CD4-positive, alpha-beta memory T cell (primary cell): ENCODE measurements at regions not wholly inside any gene's neighbourhood (a gene's known extent, or its start where the extent isn't known, plus 50 kb on each side); places are given as distances from the start of the nearest gene placed in this dataset.

Experiments used
- CTCF ChIA-PET: fragments of 350-600 bp; sonication (Branson Sonifier 250); formaldehyde crosslinking; loops from one replicate; lab custom pipeline; 2021; ENCODE audit warnings: inconsistent platforms; ENCODE audit not compliant: partially characterized antibody; lab: Charles Lee
- POLR2A ChIA-PET: fragments of 350-600 bp; sonication (Branson Sonifier 250); formaldehyde crosslinking; loops from one replicate; lab custom pipeline; 2021; ENCODE audit not compliant: partially characterized antibody; lab: Charles Lee
- DNase-seq, 5 donors: peaks; one replicate each; pipeline versions ENCODE4 v3.0.0 to v3.0.0-alpha.2; 2020 to 2022; ENCODE audit warnings: mixed read lengths in 1 of 5
- H3K27ac ChIP-seq: one replicate; pipeline ENCODE4 v1.7.0; 2013; ENCODE audit warnings: low read depth, low read length
- H3K27me3 ChIP-seq: 2 replicates; pipeline ENCODE4 v1.7.0; 2013; ENCODE audit warnings: mild to moderate bottlenecking, low read length, moderate library complexity; ENCODE audit not compliant: insufficient read depth
- H3K36me3 ChIP-seq: 2 replicates; pipeline ENCODE4 v1.7.0; 2013; ENCODE audit warnings: mild to moderate bottlenecking, low read length, moderate library complexity; ENCODE audit not compliant: insufficient read depth
- H3K4me1 ChIP-seq: 2 replicates; pipeline ENCODE4 v1.7.0; 2013; ENCODE audit warnings: mild to moderate bottlenecking, low read length, moderate library complexity; ENCODE audit not compliant: insufficient read depth
- H3K4me3 ChIP-seq, 2 donors: one replicate each; pipeline ENCODE4 v1.7.0; 2013; ENCODE audit warnings: low read length in 2 of 2, mild to moderate bottlenecking in 1 of 2
- H3K9me3 ChIP-seq, 2 donors: one replicate each; pipeline ENCODE4 v1.7.0; 2013; ENCODE audit warnings: low read length in 2 of 2, control low read depth in 1 of 2; ENCODE audit not compliant: control insufficient read depth in 1 of 2
- H3K27ac Mint-ChIP-seq, 7 donors: one replicate each; pipeline ENCODE4 v1.8.0; 2020 to 2021; ENCODE audit warnings: mixed read lengths in 7 of 7, mild to moderate bottlenecking in 6 of 7, inconsistent platforms in 3 of 7, moderate library complexity in 3 of 7
- H3K27me3 Mint-ChIP-seq, 2 donors: one replicate each; pipeline ENCODE4 v1.8.0; 2020 to 2021; ENCODE audit warnings: mixed read lengths in 2 of 2
- H3K36me3 Mint-ChIP-seq, 2 donors: one replicate each; pipeline ENCODE4 v1.8.0; 2020 to 2021; ENCODE audit warnings: mixed read lengths in 2 of 2, inconsistent platforms in 1 of 2, mild to moderate bottlenecking in 1 of 2
- H3K4me1 Mint-ChIP-seq, 4 donors: one replicate each; pipeline ENCODE4 v1.8.0; 2020 to 2021; ENCODE audit warnings: mixed read lengths in 4 of 4, mild to moderate bottlenecking in 1 of 4
- H3K4me3 Mint-ChIP-seq, 8 donors: one replicate each; pipeline ENCODE4 v1.8.0; 2020 to 2021; ENCODE audit warnings: mixed read lengths in 8 of 8, mild to moderate bottlenecking in 7 of 8, moderate library complexity in 6 of 8, inconsistent platforms in 3 of 8
- H3K9me3 Mint-ChIP-seq, 8 donors: one replicate each; pipeline ENCODE4 v1.8.0; 2020 to 2021; ENCODE audit warnings: mixed read lengths in 8 of 8, mild to moderate bottlenecking in 5 of 8, inconsistent platforms in 3 of 8, moderate library complexity in 1 of 8
- intact Hi-C: fragments of 100-400 bp; cut with micrococcal nuclease; formaldehyde crosslinking; loops from one replicate; pipeline ENCODE4 v1.15.1; 2023

DNA sequence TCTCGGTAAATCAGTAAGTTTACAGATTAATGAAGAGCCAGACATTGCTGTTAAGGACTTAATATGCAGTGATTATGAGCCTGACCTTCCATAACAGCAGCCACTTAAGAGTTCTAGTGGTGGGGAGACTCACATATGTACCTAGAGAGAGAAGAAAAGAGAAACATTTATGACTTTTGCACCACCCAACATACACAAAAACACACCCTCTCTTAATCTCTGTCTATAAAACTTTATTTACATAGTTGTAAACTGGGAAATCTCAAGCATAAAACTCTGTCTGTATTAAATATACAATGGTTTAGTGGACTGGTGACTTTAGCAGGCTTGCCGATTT is 347.4 kb upstream of the ADGRL2 start:
- no peaks in the 10 kb centered on the region for H3K36me3 Mint-ChIP-seq
- no peaks in the 10 kb centered on the region for H3K27me3 Mint-ChIP-seq
- no peak for DNase-seq
- no peaks in the 10 kb centered on the region for H3K4me1 Mint-ChIP-seq
- H3K27ac Mint-ChIP-seq, result no peak overlapping the region
- Histone ChIP-seq H3K4me3 (no peak overlapping the region), H3K9me3 (peaks cover 0 to 3% of the 10 kb centered on the region in 2 donors), H3K27ac (no peak overlapping the region), H3K4me1 (no peaks in the 10 kb centered on the region), H3K36me3 (no peaks in the 10 kb centered on the region), H3K27me3 (no peaks in the 10 kb centered on the region)
- no peak overlapping the region for H3K4me3 Mint-ChIP-seq
- CTCF ChIA-PET, result no interaction called here
- POLR2A ChIA-PET, result no interaction called here
- H3K9me3 Mint-ChIP-seq, result peaks cover 0 to 6% (median 2%) of the 10 kb centered on the region in 8 donors
- intact Hi-C loops, result no loop called here

DNA sequence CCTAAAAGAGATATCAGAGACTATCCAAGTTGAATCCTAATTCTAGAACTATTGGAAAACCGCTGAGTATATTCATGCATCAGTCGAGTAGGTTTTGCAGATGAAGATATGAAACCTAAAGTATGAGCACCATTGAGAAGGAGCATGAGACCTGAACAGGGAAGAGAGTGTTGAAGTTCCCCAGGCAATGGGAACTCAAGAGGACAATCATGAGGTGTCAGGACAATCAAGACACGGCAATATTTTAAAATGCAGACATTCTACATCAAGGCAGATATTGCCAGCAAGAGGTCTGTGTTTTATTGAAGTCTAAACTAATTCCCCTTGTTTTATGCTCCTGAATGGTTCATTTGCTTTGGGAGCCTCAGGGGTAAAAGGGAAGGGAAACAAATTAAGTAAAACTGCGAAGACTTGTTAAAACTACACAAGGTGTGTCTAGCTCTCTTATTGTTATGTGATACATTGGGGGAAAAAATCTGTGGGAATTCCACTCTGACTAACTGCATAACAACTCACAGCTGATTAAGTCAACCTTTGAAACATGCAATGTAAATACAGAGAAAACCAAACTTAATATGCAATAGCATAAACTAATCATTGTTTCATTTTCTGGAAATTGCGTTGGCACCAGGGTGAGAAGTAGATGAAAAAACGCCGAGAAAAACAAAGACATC is 347.9 kb upstream of the ADGRL2 start:
- DNase-seq, result no peak
- CTCF ChIA-PET, result no interaction called here

DNA sequence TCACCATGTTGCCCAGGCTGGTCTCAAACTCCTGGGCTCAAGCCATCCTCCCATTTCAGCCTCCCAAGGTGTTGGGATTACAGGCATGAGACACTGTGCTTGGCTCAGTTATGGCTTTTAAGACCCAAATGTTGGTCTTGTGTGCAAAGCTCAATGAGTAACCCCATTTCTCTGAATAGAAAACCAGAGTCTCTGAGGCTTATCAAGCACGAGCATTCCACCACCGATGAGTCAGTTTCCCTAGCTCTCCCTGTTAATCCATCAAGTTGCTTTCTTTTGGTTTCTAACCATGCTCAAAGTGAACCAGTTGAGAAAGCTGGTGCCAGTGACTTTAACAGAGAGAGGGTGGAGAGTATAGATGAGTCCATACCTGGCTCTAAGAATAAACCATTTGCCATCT is 350.9 kb upstream of the ADGRL2 start:
- H3K4me1 Mint-ChIP-seq, result no peaks in the 10 kb centered on the region
- H3K27ac Mint-ChIP-seq, result no peak overlapping the region
- H3K27me3 Mint-ChIP-seq, result no peaks in the 10 kb centered on the region
- H3K36me3 Mint-ChIP-seq, result no peaks in the 10 kb centered on the region
- H3K9me3 Mint-ChIP-seq, result peaks cover 0 to 4% (median 1%) of the 10 kb centered on the region in 8 donors
- no peaks in the 10 kb centered on the region for H3K4me1 ChIP-seq
- ChIA-PET POLR2A (no interaction called here), CTCF (no interaction called here)
- no peaks in the 10 kb centered on the region for H3K27me3 ChIP-seq
- no peak overlapping the region for H3K27ac ChIP-seq
- no peak for DNase-seq
- intact Hi-C loops, result no loop called here
- no peak overlapping the region for H3K4me3 Mint-ChIP-seq
- H3K4me3 ChIP-seq, result no peak overlapping the region
- no peaks in the 10 kb centered on the region for H3K36me3 ChIP-seq
- peaks cover 0 to 3% of the 10 kb centered on the region in 2 donors for H3K9me3 ChIP-seq

More for the DNA sequence above, 347.9 kb upstream of the ADGRL2 start:
- no peak overlapping the region for H3K4me3 ChIP-seq
- H3K9me3 Mint-ChIP-seq, result peaks cover 0 to 6% (median 2%) of the 10 kb centered on the region in 8 donors
- no peaks in the 10 kb centered on the region for H3K27me3 Mint-ChIP-seq
- H3K36me3 ChIP-seq, result no peaks in the 10 kb centered on the region
- no peak overlapping the region for H3K27ac Mint-ChIP-seq
- H3K4me3 Mint-ChIP-seq, result no peak overlapping the region
- intact Hi-C loops, result no loop called here
- no peak overlapping the region for H3K27ac ChIP-seq
- H3K36me3 Mint-ChIP-seq, result no peaks in the 10 kb centered on the region
- H3K4me1 Mint-ChIP-seq, result no peaks in the 10 kb centered on the region
- no peaks in the 10 kb centered on the region for H3K4me1 ChIP-seq
- H3K9me3 ChIP-seq, result peaks cover 0 to 3% of the 10 kb centered on the region in 2 donors
- no peaks in the 10 kb centered on the region for H3K27me3 ChIP-seq
- POLR2A ChIA-PET, result no interaction called here

DNA sequence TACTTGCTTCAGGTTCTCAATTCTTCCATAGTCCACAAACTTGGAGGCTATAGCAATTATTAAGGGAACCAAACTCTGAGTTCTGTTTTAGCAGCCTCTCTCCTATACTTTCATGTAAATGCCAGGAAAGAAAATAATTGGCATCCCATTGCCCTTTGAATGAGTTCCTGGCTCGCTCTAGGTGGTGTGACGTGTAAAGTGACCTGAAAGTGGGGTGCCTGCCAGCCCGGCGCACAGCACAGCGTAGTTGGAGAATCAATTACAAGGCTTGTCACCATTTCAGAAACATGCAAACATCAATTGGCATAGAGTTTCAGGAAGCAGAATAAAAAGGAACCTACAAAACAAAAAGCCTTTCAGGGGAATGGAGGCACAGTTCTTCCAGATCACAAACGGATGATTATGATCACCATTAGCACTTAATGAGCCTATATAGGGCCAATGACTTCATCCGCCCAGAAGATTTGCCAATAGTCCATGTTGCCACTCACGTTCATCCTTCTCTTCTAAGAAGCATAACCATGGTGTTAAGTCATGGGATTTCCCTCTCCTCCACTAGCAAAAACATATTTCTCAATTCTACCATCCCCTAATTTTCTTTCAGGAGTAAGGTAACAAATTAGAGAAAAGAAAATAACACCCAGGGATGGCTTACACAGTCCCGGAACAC is 354.6 kb upstream of the ADGRL2 start:
- Mint-ChIP-seq H3K9me3 (peaks cover 0 to 2% (median 0%) of the 10 kb centered on the region in 8 donors), H3K27me3 (no peaks in the 10 kb centered on the region), H3K27ac (no peak overlapping the region), H3K4me1 (no peaks in the 10 kb centered on the region), H3K36me3 (no peaks in the 10 kb centered on the region), H3K4me3 (no peak overlapping the region)
- no peak overlapping the region for H3K27ac ChIP-seq
- no peak overlapping the region for H3K4me3 ChIP-seq
- no peaks in the 10 kb centered on the region for H3K27me3 ChIP-seq
- no peaks in the 10 kb centered on the region for H3K36me3 ChIP-seq
- CTCF ChIA-PET, result no interaction called here
- intact Hi-C loops, result no loop called here
- peaks cover 0 to 3% of the 10 kb centered on the region in 2 donors for H3K9me3 ChIP-seq
- DNase-seq, result no peak
- POLR2A ChIA-PET, result no interaction called here
- H3K4me1 ChIP-seq, result no peaks in the 10 kb centered on the region

DNA sequence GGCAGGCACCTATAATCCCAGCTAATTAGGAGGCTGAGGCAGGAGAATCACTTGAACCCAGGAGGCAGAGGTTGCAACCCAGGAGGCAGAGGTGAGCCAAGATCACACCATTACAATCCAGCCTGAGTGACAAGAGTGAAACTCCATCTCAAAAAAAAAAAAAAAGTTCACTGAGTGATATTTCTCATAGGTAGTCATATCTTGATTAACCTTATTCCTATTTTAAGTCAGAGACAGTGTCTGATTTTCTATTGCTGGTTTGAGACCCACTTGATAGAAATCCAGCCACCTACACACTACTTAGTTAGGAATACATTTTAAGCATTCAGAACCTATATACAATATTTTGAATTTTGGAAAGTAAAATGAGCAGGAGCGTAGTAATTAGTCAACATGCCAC is 357.4 kb upstream of the ADGRL2 start:
- Mint-ChIP-seq H3K4me1 (no peaks in the 10 kb centered on the region), H3K9me3 (peaks cover 0 to 2% (median 0%) of the 10 kb centered on the region in 8 donors), H3K27me3 (no peaks in the 10 kb centered on the region), H3K36me3 (no peaks in the 10 kb centered on the region), H3K4me3 (no peak overlapping the region), H3K27ac (no peak overlapping the region)
- H3K27ac ChIP-seq, result no peak overlapping the region
- H3K4me1 ChIP-seq, result no peaks in the 10 kb centered on the region
- ChIA-PET POLR2A (no interaction called here), CTCF (no interaction called here)
- H3K4me3 ChIP-seq, result no peak overlapping the region
- no peaks in the 10 kb centered on the region for H3K27me3 ChIP-seq
- intact Hi-C loops, result no loop called here
- no peak for DNase-seq
- H3K9me3 ChIP-seq, result no peaks in the 10 kb centered on the region
- H3K36me3 ChIP-seq, result no peaks in the 10 kb centered on the region

DNA sequence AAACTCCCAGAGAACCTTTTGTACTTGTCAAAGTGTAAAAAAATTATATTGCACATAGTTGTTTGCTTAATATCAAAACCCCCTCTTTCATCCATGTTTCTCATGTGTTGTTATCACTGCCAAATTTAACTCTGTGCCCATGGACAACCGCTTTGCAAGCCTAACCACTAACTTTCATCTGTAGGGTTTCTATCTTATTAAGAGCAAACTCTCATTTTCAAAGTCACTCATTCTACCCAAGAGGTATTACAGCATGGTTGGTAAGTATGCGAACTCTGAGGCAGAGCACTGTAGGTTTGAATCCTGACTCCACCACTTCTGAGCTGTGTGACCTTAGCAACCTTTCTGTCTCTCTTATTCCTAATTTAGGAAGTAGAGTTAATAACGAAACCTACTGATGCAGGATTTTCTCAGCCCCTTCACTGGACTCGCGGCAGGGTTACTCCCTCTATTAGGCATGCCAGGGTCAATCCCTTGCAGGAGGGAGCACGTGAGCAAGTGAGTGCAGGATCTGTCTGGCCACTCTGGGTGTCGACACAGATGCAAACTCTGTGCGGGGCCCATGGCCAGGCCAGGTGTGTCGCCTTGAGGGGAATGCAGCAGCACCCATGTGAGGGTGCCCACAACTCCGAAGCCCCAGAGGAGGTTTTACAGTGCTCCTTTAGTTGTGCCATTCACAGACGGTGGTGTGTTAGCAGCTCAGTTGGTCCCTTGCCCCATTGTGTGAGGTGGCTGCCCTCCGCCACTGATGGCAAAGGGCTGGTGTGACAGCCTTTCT is 361.5 kb upstream of the ADGRL2 start:
- Mint-ChIP-seq H3K4me1 (no peaks in the 10 kb centered on the region), H3K27ac (no peak overlapping the region), H3K9me3 (no peaks in the 10 kb centered on the region), H3K27me3 (no peaks in the 10 kb centered on the region), H3K4me3 (no peak overlapping the region), H3K36me3 (no peaks in the 10 kb centered on the region)
- H3K9me3 ChIP-seq, result no peaks in the 10 kb centered on the region
- H3K4me3 ChIP-seq, result no peak overlapping the region
- H3K4me1 ChIP-seq, result no peaks in the 10 kb centered on the region
- no peak for DNase-seq
- intact Hi-C loops, result no loop called here
- POLR2A ChIA-PET, result no interaction called here
- CTCF ChIA-PET, result no interaction called here
- no peak overlapping the region for H3K27ac ChIP-seq
- H3K27me3 ChIP-seq, result no peaks in the 10 kb centered on the region
- H3K36me3 ChIP-seq, result no peaks in the 10 kb centered on the region

DNA sequence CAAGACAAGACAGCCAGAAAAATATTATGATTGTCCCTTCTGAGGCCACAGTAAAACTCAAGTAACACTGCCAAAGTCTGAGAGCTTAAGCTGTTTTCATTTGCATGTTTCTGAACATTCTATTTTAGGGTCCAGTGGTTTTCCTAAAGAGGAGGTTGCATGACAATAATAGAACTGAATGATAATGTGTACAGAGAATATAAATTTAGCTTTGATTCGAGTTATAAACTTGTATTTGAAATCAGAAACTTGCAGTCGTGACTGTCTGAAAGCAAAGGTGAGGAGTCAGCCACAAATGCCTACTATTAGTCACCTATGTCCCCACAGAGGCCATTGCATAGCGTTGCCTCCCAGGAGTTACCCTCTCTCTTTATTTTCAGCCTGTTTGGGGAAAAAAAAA is 363.1 kb upstream of the ADGRL2 start:
- ChIA-PET CTCF (no interaction called here), POLR2A (no interaction called here)
- intact Hi-C loops, result no loop called here
- Histone ChIP-seq H3K4me1 (no peaks in the 10 kb centered on the region), H3K4me3 (no peak overlapping the region), H3K9me3 (no peaks in the 10 kb centered on the region), H3K27ac (no peak overlapping the region), H3K27me3 (no peaks in the 10 kb centered on the region), H3K36me3 (no peaks in the 10 kb centered on the region)
- Mint-ChIP-seq H3K9me3 (peaks cover 0 to 3% (median 0%) of the 10 kb centered on the region in 8 donors), H3K27ac (no peak overlapping the region), H3K4me3 (no peak overlapping the region), H3K27me3 (no peaks in the 10 kb centered on the region), H3K4me1 (no peaks in the 10 kb centered on the region), H3K36me3 (no peaks in the 10 kb centered on the region)
- DNase-seq, result no peak
